B cell (primary cell): ENCODE measurements at regions not wholly inside any gene's neighbourhood (a gene's known extent, or its start where the extent isn't known, plus 50 kb on each side); places are given as distances from the start of the nearest gene placed in this dataset.

Experiments used
- EZH2 ChIP-seq: IDR thresholded peaks from 2 replicates; pipeline ENCODE4 v1.6.1; 2012; ENCODE audit warnings: borderline replicate concordance, low read depth, mild to moderate bottlenecking, moderate library complexity, low read length; ENCODE audit not compliant: insufficient read depth, poor library complexity, severe bottlenecking
- TF ChIP-seq, protein P1 (sequence below): fragments of 200-600 bp; IDR thresholded peaks from one replicate; pipeline ENCODE4 v1.8.0; 2022; ENCODE audit warnings: antibody characterized with exemption, mild to moderate bottlenecking

DNA sequence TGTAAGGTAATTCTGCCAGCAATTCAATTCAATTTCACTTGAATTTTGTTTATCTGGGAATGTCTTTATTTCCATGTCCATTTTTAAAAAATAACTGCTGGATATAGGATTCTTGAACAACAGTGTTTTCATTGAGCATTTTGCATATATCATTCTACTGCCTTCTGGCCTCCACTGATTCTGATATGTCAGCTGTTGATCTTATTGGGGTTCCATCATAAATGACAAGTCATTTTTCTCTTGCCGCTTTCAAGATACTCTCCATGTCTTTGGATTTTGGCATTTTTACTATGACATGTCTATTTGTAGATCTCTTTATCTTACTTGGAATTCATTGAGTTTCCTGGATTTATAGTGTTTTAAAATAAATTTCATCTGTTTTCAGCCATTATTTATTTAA is 180.5 kb upstream of the LMNTD1 start:
- TF ChIP-seq, protein P1, sequence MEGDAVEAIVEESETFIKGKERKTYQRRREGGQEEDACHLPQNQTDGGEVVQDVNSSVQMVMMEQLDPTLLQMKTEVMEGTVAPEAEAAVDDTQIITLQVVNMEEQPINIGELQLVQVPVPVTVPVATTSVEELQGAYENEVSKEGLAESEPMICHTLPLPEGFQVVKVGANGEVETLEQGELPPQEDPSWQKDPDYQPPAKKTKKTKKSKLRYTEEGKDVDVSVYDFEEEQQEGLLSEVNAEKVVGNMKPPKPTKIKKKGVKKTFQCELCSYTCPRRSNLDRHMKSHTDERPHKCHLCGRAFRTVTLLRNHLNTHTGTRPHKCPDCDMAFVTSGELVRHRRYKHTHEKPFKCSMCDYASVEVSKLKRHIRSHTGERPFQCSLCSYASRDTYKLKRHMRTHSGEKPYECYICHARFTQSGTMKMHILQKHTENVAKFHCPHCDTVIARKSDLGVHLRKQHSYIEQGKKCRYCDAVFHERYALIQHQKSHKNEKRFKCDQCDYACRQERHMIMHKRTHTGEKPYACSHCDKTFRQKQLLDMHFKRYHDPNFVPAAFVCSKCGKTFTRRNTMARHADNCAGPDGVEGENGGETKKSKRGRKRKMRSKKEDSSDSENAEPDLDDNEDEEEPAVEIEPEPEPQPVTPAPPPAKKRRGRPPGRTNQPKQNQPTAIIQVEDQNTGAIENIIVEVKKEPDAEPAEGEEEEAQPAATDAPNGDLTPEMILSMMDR = no peak
- TF ChIP-seq EZH2 = no peak
